Subcutaneous abdominal adipose tissue (tissue), 5 donors: ENCODE measurements at regions not wholly inside any gene's neighbourhood (a gene's known extent, or its start where the extent isn't known, plus 50 kb on each side); places are given as distances from the start of the nearest gene placed in this dataset.
"Not testable (repeated sequence)": the region's sequence is repeated elsewhere in the genome, so short reads cannot be mapped to it uniquely, and the experiment has no call there.

Experiments used
- H3K27ac ChIP-seq: one replicate; pipeline ENCODE4 v1.7.0; 2013; ENCODE audit warnings: low read depth, mild to moderate bottlenecking, inconsistent platforms, low read length, moderate library complexity
- H3K27me3 ChIP-seq, 5 donors: one replicate each; pipeline ENCODE4 v1.7.0; 2013; ENCODE audit warnings: low read length in 5 of 5, inconsistent platforms in 1 of 5; ENCODE audit not compliant: control insufficient read depth in 5 of 5, insufficient read depth in 4 of 5
- H3K36me3 ChIP-seq, 5 donors: one replicate each; pipeline ENCODE4 v1.7.0; 2013; ENCODE audit warnings: low read length in 5 of 5; ENCODE audit not compliant: control insufficient read depth in 5 of 5, insufficient read depth in 5 of 5
- H3K4me1 ChIP-seq, 5 donors: one replicate each; pipeline ENCODE4 v1.7.0; 2013; ENCODE audit warnings: low read length in 5 of 5, mild to moderate bottlenecking in 3 of 5, moderate library complexity in 1 of 5; ENCODE audit not compliant: control insufficient read depth in 5 of 5, insufficient read depth in 5 of 5
- H3K4me3 ChIP-seq, 5 donors: one replicate each; pipeline ENCODE4 v1.7.0; 2013; ENCODE audit warnings: low read length in 5 of 5, low read depth in 1 of 5
- H3K9ac ChIP-seq, 5 donors: one replicate each; pipeline ENCODE4 v1.7.0; 2013; ENCODE audit warnings: low read length in 5 of 5, mild to moderate bottlenecking in 4 of 5, moderate library complexity in 3 of 5
- H3K9me3 ChIP-seq, 5 donors: one replicate each; pipeline ENCODE4 v1.7.0; 2013; ENCODE audit warnings: low read length in 5 of 5; ENCODE audit not compliant: control insufficient read depth in 5 of 5
- donor health status: healthy.
- donor health status: healthy.
- donor health status: healthy.
- donor health status: healthy.
- donor health status: healthy.

- H3K27ac ChIP-seq, H3K9ac ChIP-seq, H3K27me3 ChIP-seq, H3K4me1 ChIP-seq, H3K36me3 ChIP-seq, H3K4me3 ChIP-seq, H3K9me3 ChIP-seq: not testable (repeated sequence)
Observed at GRCh38 chr2:179385756-179386155, 121.1 kb upstream of the SESTD1 start.

- Histone ChIP-seq H3K9ac (no peak overlapping the region), H3K4me1 (no peaks in the 10 kb centered on the region)
Observed at GRCh38 chr2:179383975-179384374, 119.3 kb upstream of the SESTD1 start.

GRCh38 chr2:179377296-179377695 lies 112.7 kb upstream of the SESTD1 start:
- Histone ChIP-seq H3K9ac (no peak overlapping the region), H3K36me3 (no peaks in the 10 kb centered on the region), H3K4me1 (no peaks in the 10 kb centered on the region), H3K27me3 (no peaks in the 10 kb centered on the region), H3K4me3 (no peak overlapping the region), H3K27ac (no peak overlapping the region), H3K9me3 (peaks cover 0 to 4% (median 0%) of the 10 kb centered on the region in 5 donors)

More at GRCh38 chr2:179383975-179384374, 119.3 kb upstream of the SESTD1 start:
- Histone ChIP-seq H3K27ac (no peak overlapping the region), H3K9me3 (no peaks in the 10 kb centered on the region), H3K27me3 (no peaks in the 10 kb centered on the region), H3K4me3 (no peak overlapping the region), H3K36me3 (no peaks in the 10 kb centered on the region)

GRCh38 chr2:179376881-179377280 lies 112.2 kb upstream of the SESTD1 start:
- Histone ChIP-seq H3K27me3 (no peaks in the 10 kb centered on the region), H3K36me3 (no peaks in the 10 kb centered on the region), H3K4me3 (no peak overlapping the region), H3K4me1 (no peaks in the 10 kb centered on the region), H3K27ac (no peak overlapping the region), H3K9ac (no peak overlapping the region), H3K9me3 (peaks cover 0 to 4% (median 0%) of the 10 kb centered on the region in 5 donors)

GRCh38 chr2:179373816-179374215 lies 109.2 kb upstream of the SESTD1 start:
- Histone ChIP-seq H3K9ac (no peak overlapping the region), H3K27ac (no peak overlapping the region), H3K4me3 (no peak overlapping the region), H3K9me3 (peaks cover 0 to 4% (median 0%) of the 10 kb centered on the region in 5 donors), H3K27me3 (no peaks in the 10 kb centered on the region), H3K4me1 (no peaks in the 10 kb centered on the region), H3K36me3 (no peaks in the 10 kb centered on the region)

- H3K9me3 ChIP-seq, H3K27me3 ChIP-seq, H3K36me3 ChIP-seq, H3K9ac ChIP-seq, H3K27ac ChIP-seq, H3K4me3 ChIP-seq, H3K4me1 ChIP-seq: not testable (repeated sequence)
Observed at GRCh38 chr2:179365561-179365960, 100.9 kb upstream of the SESTD1 start.

- Histone ChIP-seq H3K4me3 (peak overlapping the region in 1 of 5 donors; percentile 15), H3K9me3 (no peaks in the 10 kb centered on the region), H3K4me1 (peaks cover 0 to 16% (median 3%) of the 10 kb centered on the region in 5 donors), H3K36me3 (no peaks in the 10 kb centered on the region), H3K27ac (peak overlapping the region; percentile 14), H3K27me3 (no peaks in the 10 kb centered on the region), H3K9ac (no peak overlapping the region)
Observed at GRCh38 chr2:179355881-179356280, 91.2 kb upstream of the SESTD1 start.

- Histone ChIP-seq H3K9ac (no peak overlapping the region), H3K36me3 (no peaks in the 10 kb centered on the region), H3K4me3 (no peak overlapping the region), H3K27me3 (no peaks in the 10 kb centered on the region), H3K4me1 (peaks cover 0 to 13% (median 3%) of the 10 kb centered on the region in 5 donors), H3K9me3 (no peaks in the 10 kb centered on the region), H3K27ac (no peak overlapping the region)
Observed at GRCh38 chr2:179354739-179355537, 90.3 kb upstream of the SESTD1 start.

- Histone ChIP-seq H3K4me1 (peaks cover 0 to 13% (median 3%) of the 10 kb centered on the region in 5 donors), H3K27ac (no peak overlapping the region), H3K36me3 (no peaks in the 10 kb centered on the region), H3K4me3 (no peak overlapping the region), H3K9me3 (no peaks in the 10 kb centered on the region), H3K27me3 (no peaks in the 10 kb centered on the region), H3K9ac (no peak overlapping the region)
Observed at GRCh38 chr2:179354296-179354695, 89.7 kb upstream of the SESTD1 start.

GRCh38 chr2:179352181-179352580 lies 87.5 kb upstream of the SESTD1 start:
- Histone ChIP-seq H3K27ac (no peak overlapping the region), H3K27me3 (no peaks in the 10 kb centered on the region), H3K4me1 (peaks cover 0 to 13% (median 3%) of the 10 kb centered on the region in 5 donors), H3K9me3 (no peaks in the 10 kb centered on the region), H3K9ac (no peak overlapping the region), H3K4me3 (no peak overlapping the region), H3K36me3 (no peaks in the 10 kb centered on the region)
